NCI-H146 treated with DMSO at 0.1 percent for 48 hours (cell line): ENCODE measurements at regions not wholly inside any gene's neighbourhood (a gene's known extent, or its start where the extent isn't known, plus 50 kb on each side); places are given as distances from the start of the nearest gene placed in this dataset.
"Not testable (repeated sequence)": the region's sequence is repeated elsewhere in the genome, so short reads cannot be mapped to it uniquely, and the experiment has no call there.

Source experiments
- DNase-seq: peaks from one replicate; lab custom pipeline; 2025; ENCODE audit not compliant: unreplicated experiment; lab: John Stamatoyannopoulos, UW

DNA sequence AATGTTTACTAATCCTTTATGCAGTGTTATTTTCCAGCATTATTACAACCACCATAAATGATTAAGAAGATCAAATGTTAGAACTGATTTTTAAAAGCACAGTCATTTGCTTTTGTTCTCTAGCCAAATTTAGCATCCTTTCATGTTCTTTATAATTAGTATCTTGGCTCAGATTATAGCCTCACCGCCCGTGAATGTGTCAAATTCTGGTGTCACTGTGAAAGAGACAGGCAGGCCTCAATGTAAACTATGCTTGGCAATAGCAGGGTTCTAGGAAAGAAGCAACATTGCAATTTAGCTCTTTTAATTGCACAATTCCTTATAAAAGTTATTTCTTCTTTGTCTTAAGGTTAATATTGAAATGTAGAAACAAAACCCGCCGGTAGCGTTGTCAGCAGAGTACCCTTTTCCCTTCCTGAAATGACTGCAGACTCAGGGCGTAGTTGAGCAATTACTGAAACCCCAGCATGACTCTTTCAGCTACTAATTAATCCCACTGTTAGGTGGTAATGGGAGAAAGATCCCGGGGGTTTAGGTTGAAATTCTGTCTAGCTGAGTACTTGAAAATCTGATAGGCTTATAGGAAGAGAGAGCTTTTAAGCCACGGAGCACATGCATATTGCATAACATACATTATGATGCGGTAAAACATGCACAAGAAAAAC, 1600.5 kb upstream of the SEL1L start:
- peak; percentile 58 for DNase-seq

DNA sequence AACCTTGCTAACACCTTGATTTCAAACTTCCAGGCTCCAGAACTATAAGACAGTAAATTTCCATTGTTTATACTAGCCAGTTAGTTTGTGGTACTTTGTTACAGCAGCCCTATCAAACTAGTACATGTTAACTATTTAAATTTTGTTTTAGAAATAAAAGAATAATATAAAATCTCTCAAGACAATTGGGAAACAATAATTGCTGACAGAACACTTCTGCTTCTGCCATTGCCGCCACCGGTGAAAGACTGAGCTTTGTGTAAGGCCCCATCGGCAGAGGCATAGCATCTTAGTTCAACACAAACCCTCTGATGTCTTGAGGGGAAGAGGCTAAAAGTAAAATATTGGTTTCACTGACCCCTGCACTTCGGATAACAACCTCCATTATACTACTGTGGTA, 1607.1 kb upstream of the SEL1L start:
- DNase-seq = no peak

DNA sequence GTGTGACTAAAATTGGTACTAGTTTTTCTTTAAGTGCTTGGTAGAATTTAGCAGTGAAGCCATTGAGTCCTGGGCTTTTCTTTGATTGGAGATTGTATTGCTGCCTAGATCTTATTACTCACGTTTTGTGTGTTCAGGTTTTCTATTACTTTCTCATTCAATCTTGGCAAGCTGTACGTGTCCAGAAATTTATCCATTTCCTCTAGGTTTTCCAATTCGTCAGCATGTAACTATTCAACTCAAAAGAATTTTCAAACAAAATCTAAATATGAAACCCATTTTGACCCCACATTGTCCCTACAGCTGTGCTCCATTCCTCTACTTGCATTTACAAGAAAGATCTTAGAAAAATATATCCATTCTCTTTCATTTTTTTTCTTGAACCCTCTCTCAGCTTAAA, 1613.4 kb upstream of the SEL1L start:
- no peak for DNase-seq

DNA sequence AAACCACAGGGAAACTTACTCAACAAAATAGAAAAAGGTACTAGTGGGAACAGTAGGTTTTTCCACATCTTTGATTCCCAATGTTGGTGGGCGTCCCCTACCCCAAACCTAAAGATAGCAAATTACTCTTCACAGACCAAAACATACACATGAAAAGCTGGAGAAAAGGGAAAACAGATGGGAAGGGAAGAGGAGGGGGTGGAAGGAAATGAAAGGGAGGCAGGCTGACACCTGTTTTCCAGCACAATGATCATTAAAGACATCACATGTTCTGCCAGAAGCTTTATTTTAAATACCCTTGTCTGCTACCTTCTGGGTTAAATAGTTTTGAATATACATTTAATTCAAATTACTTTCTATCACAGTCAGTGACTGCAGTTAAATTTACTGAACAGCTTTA, 1617.9 kb upstream of the SEL1L start:
- DNase-seq = no peak

DNA sequence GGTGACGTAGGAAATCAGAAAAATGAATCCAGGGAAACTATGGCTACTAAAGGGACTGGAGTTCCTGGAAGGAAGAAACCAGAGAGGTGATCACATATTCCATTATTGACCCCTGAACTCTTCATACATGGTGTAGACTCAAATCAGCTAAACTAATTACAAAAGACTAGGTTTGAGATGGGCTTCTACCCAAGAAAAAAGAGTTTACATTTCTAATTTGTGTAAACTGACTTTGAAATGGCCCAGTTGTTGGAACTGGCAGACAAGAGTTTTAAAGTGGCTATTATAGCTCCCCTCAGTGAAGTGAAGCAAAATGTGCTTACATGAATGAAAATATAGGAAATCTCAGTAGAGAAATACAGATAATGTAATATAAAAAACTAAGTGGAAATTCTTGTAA, 1619.4 kb upstream of the SEL1L start:
- DNase-seq = no peak

DNA sequence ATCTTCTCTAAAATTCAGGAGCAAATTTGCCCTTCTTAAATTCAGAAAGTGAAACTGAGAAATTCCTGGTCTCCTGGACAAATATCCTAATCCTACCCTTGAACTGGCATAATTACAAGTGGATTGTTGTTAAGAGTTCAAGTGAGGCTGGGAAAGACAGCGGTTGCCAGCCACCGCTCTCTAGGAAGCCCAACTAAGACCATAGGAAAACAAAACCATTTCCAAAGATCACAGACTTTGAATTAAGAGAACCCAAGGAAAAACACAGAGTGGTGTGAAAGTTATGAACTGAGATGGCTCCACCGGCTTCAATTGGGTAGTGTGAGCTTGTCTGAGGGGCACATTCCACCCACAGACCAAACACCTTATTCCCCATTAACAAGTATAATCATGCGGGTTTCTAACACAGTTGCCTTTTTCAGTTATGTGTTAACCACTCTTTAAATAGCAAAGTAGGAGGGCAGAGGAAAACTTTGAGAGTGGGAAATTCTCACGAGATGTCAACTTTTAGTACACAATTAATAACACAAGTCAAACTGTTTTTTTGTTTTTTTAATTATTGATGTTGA, 1628.8 kb upstream of the SEL1L start:
- no peak for DNase-seq

DNA sequence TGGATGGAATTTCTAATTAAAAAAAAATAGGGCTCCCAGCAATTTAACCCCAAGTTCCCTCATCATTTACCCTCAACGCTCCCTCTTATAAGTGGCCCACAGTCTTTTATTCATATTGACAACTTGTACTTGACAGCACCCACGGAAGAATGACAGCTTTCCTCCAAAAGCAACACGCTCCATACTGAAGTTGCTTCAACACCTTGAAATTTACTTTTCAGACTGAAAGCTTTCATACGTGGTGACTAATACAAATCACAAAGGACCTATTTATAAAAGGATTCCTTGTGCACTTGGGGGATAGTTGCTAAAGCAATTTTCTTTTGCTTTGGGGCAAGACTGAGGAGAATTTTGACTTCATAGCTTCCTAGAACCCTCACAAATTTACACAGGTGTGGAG, 1629.4 kb upstream of the SEL1L start:
- DNase-seq = no peak

DNA sequence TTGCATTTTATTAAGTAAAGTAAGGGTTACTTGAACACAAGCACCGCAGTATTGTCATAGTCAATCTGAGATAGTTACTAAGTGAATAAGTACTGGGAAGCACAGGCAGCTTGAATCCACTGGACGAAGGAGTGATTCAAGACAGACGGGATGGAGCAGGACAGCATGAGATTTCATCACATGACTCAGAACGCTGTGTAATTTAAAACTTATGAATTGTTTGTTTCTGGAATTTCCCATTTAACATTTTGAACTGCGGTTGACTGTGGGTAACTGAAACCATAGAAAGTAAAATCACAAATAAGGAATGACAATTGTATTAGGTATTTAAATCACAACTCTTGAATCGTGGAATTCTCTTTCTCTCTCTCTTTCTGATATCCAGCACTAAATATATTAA, 1630.4 kb upstream of the SEL1L start:
- no peak for DNase-seq

DNA sequence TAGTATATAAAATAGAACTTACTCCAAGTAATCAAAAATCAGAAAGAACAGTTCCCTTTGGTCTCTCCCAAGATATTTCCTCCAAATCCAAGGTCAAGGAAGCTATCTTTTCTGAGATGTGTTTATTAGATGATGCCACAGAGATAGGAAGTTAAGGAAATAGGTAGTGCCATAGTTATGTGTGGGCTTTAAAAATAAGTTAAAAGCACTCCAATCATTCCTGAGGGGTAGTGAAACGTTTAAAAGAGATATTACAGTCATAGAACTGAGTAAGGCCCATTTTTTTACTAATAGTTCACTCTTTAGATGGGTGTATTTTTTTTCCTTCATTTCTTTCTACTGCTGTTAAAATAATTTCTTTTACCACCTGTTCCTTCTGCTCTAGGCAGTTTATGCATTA, 1630.9 kb upstream of the SEL1L start:
- no peak for DNase-seq

DNA sequence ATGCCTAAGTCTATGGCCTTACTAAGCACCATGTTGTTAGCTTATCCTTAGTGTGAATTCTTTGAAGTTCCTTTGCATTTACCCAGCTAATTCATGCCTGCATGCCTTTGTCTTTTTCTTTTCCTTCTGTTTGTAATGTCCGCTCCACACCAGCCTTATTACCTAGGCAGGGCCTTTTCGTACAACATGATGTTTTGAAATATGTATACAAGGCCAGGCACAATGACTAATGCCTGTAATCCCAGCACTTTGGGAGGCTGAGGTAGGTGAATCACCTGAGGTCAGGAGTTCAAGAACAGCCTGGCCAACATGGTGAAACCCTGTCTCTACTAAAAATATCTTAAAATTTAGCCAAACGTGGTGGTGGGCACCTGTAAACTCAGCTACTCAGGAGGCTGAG, 1636.5 kb upstream of the SEL1L start:
- DNase-seq = no peak

DNA sequence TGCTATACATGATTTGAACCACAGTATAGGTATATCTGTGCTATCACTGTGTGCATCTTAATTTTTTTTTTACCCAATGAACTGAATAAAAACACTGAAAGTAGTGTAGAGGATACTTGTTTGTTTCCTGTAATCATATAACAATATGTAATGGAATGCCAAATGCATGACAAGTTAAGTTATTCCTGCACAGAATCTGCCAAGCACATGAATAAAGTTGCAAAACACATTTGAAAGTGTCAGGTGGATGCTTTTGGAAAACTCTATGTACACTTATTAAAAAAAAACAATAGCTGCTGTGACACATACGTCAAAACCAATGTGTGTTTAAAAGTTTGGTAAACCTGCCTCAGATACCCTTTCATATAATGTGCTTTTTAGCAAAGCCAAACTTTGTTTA, 1638.1 kb upstream of the SEL1L start:
- no peak for DNase-seq

DNA sequence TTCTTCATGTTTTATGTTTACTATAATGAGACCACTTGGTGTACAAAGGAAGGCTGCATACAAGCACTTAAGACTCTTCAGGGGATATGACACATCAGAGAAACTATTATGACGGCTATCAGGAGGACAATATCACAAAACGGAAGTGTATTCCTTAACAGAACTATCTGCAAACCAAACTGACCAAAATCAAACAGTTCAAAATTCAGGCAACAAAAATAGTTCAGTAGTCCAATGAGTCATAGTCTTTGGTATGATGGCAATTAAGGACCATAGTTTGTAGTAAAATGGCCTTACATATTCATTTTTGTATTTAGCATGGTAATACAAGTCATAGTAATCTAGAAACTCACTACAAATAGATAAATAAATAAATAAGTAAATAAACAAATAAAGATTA, 1638.7 kb upstream of the SEL1L start:
- no peak for DNase-seq

DNA sequence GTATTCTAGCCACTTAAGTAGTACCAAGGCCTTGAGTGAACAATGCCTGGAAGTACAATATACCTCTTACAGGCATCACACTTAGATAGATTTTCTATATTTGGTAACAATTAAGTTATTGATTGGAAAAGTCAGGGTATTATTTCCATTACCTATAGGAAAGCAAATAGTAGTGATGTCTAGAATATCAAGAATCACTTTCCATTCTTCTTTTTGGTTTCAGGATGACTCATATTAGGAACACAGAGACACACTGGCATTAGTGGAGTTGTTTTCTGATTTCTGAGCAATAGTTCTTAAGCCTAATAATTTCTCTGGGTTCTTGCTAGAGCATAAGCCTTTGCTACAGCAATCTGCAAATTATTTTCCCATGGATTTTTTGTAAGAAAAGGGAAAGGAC, 1640.0 kb upstream of the SEL1L start:
- no peak for DNase-seq

DNA sequence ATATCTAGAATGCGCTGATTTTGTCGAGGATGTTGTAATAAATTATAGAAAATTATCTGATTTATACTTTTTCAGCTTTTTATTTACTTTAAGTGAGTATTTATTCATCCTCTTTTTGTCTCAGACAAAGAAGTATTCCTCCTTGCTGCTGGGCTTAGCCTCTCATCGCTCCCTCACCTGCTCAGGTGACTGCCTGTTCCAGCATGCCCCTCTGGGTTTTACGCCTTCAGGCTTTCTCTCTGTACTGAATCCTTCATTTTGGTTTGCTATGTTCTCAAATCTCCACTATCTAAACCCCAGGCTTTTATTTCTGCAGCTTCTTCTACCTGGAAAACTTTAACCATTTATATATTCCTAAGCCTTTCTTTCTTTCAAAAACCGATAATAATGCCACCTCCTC, 1650.9 kb upstream of the SEL1L start:
- DNase-seq = peak; percentile 25

DNA sequence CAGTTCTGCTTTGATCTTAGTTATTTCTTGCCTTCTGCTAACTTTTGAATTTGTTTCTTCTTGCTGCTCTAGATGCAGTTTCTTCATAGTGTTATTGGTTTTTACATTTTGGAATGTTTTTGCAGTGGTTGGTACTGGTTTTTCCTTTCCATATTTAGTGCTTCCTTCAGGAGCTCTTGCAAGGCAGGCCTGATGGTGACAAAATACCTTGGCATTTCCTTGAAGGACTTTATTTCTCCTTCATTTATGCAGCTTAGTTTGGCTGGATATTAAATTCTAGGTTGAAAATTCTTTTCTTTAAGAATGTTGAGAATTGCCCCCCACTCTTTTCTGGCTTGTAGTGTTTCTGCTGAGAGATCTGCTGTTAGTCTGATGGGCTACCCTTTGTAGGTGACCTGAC, 1654.7 kb upstream of the SEL1L start:
- DNase-seq = not testable (repeated sequence)

DNA sequence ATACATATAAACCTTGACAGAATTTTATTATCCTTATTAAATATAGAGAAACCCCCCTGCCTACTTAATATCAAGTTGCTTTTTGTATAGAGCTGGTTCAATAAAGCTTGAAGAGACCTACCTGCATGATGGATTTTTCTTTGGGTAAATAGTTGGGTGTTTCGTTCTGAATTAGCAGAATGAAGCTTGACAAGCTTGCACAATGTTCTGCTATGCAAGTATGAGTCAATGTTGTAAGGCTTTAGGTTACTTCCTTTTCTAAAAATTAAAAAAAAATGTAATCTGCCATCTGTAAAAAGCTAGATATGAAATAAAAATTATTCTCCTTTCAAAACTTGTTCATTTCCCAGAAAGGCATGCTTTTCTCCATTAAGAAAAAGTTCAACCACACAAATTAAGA, 1662.6 kb upstream of the SEL1L start:
- DNase-seq = no peak

DNA sequence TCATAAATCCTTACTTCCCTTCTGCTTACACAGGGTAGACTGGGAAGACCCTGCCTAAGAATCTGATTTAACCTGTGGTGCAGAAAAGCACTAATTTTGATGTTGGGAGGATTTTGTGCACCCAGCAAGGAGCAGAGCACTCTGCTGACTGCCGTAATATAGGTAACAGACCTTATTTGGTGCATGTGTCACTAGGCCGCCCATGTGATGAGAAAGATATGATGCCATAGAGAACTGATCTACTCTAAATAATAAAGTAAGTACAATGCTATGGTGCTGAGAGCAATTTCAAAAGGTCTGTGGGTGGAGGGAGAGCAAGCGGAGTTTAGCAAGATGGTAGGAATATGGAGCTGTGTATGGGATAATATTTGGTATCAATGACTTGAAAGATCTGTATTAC, 1663.6 kb upstream of the SEL1L start:
- DNase-seq = no peak

DNA sequence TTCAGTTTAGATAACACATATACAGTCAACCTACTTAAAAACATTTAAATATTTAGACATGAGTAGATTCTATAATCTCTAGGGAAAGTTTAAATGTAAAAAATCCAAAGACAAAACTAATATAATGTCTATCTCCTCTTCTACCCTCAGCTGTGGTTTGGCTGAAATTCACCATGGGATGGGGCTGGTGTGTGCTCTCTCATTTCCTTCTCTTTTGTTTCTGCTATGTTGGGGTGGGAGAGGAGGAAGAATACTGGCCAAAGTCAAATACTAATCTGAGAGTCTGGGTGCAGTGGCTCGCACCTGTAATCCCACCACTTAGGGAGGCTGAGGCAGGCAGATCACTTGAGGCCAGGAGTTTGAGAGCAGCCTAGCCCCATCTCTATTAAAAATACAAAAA, 1673.9 kb upstream of the SEL1L start:
- DNase-seq = no peak

DNA sequence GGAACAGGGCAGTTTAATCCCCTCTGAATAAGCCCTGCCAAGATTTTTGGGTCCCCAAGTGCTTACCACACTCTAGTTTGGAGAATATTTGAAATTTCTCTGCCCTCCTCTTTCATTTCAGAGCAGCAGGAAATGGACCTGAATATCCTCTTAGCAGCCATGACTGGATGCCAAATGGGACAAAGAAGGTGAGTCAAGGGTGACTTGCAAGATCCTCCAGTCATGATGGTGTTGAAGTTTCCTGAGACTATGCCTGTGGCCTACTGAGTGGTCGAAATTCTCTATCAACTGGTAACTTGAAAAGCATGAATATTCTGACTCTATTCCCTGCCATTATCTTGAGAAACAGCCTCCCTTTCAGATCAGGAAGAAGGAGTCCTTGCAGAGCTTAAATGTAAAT, 1674.7 kb upstream of the SEL1L start:
- no peak for DNase-seq

DNA sequence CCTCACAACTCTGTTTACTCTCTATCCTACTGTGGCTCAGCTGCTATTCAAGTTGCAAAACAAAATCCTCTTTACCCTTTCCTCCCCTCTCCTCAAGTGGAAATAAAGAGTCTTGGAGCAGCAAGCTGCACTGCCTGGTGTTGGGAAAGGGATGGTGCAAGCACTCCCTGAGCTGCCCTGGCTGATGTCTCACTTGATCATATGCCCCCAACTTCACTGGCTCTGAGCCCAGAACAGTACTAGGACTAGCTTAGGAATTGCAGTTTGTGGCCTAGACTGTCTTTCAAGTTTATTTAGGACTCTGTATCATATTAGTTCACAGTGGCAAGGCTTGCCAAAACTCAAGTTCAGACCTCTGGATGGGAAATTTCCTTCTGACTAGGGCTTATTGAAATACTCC, 1683.8 kb upstream of the SEL1L start:
- DNase-seq = no peak

DNA sequence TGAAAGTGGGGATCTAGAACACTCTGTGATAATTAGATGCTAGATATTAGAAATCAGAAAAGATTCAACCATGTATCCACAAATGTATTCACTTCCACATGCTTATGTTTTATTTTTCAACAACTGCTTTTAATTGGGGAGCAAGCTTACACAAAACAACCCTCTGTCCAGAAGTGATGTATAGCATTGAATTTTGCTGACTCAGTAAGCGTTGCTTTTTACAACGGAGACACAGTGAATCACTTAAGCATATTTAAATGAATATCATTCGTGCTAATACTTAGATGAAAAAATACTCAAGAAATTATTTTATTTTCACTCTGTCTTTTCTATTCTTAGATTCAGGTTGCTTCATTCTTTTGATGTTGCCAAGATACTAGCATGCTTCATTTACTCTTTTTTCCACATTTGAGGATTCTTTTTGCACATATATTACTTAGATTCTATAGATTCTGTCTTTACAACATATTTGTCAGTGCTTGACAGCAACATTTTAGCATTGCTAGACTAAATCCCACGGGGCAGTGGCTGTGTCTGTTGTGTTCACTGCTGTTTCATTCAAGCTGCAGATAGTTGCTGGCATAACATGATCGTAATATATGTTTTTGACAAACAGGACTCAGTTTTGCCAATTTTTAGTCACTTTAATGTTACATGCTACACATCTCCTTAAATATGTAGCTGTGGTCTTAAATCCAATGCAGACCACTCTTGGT, 1714.4 kb upstream of the SEL1L start:
- DNase-seq = no peak

DNA sequence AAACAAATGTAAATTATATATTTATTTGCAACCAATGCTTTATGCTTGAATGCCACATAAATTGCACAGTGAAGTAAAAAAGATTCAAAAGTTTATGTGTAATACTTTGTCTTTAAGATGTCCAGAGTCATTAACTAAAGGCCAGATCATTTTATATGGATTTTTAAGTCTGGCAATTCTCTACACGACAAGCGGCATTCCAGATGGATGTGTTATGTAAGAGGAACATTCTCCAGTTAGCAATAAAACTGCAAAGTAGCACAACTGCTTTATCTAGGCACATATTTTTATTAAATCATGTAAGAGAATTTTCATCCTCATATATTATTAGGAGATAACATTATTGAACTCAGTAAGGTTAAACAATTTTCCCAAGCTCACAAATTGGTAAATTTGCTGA, 1717.7 kb upstream of the SEL1L start:
- DNase-seq = no peak

DNA sequence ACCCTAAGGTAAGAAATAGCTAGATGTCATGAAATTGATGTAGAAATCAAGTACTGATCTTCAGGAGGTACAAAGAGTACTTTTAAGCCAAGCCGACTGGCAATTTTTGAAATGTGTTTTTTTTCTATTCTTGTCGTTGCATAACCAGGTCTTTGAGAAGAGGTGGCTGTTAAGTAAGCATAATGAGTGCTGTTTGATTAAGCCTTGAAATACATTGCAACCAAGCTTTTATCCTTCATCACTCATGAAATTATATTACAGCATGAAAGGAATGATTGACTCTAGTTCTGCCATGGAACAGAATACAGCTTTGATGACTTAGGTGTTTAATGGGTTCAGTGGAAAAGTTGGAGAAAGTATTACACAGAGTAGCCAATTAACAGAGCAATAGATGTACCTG, 1720.2 kb upstream of the SEL1L start:
- DNase-seq = no peak
